PFSK-1 (cell line): ENCODE measurements at regions not wholly inside any gene's neighbourhood (a gene's known extent, or its start where the extent isn't known, plus 50 kb on each side); places are given as distances from the start of the nearest gene placed in this dataset.

Experiments
- FOXP2 ChIP-seq: optimal IDR thresholded peaks from 2 replicates; pipeline ENCODE3; 2011; ENCODE audit warnings: borderline replicate concordance, control low read depth, inconsistent platforms; ENCODE audit not compliant: insufficient read depth; ENCODE audit errors: extremely low read length, extremely low read depth
- POLR2AphosphoS5 ChIP-seq: IDR thresholded peaks from 2 replicates; pipeline ENCODE4 v1.6.1; 2012; ENCODE audit warnings: low read depth, mild to moderate bottlenecking, control low read depth, low read length, moderate library complexity
- REST ChIP-seq, 2 experiments: IDR thresholded peaks; 2 replicates each; pipeline versions ENCODE4 v1.6.1 to v1.8.0; 2011 to 2012; ENCODE audit warnings: low read depth in 2 of 2, low read length in 2 of 2, control low read depth in 1 of 2, inconsistent platforms in 1 of 2, mild to moderate bottlenecking in 1 of 2, moderate library complexity in 1 of 2; ENCODE audit not compliant: insufficient read depth in 1 of 2
- SIN3A ChIP-seq: IDR thresholded peaks from 2 replicates; pipeline ENCODE4 v1.6.1; 2012; ENCODE audit warnings: mild to moderate bottlenecking, low read length, moderate library complexity, borderline replicate concordance; ENCODE audit not compliant: insufficient read depth
- TAF1 ChIP-seq: IDR thresholded peaks from 2 replicates; pipeline ENCODE4 v1.6.1; 2012; ENCODE audit warnings: low read length, control low read depth, borderline replicate concordance; ENCODE audit not compliant: insufficient read depth

GRCh38 chr9:13651969-13652663, 372.6 kb upstream of the MPDZ start:
- no peak for TF ChIP-seq REST (IDR thresholded peaks at IDR 0.05; ENCODE audit: insufficient read depth in 1 of 2, low read depth in 2 of 2, low read length in 2 of 2)
- no peak for TF ChIP-seq SIN3A
- no peak for TF ChIP-seq FOXP2

DNA sequence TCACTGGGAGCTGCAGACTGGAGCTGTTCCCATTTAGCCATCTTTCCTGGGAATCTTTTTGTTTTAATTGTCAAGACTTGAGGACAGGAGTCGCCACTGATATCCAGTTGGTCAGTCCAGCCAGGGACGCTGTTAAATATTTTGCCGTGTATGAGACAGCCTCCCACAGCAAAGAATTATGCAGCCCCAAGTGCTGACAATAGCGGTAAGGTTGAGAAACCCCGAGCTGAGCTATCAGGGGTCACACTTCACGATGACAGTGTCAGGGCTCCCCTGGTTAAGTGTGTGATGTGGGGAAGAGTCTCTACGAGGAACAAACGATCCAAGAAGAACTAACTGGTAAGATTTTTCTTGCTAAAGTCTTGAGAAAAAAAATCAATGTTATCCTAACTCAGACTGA, 372.0 kb upstream of the MPDZ start:
- no peak for TF ChIP-seq SIN3A
- TF ChIP-seq TAF1 = no peak
- no peak for TF ChIP-seq REST (IDR thresholded peaks at IDR 0.05; ENCODE audit: insufficient read depth in 1 of 2, low read depth in 2 of 2, low read length in 2 of 2)
- TF ChIP-seq FOXP2 = no peak
- TF ChIP-seq POLR2AphosphoS5 = no peak

GRCh38 chr9:13648676-13649075, 369.2 kb upstream of the MPDZ start:
- TF ChIP-seq FOXP2 (no peak), TAF1 (no peak), POLR2AphosphoS5 (no peak), SIN3A (no peak), REST (IDR thresholded peaks at IDR 0.05; ENCODE audit: insufficient read depth in 1 of 2, low read depth in 2 of 2, low read length in 2 of 2) (no peak)

- TF ChIP-seq REST (IDR thresholded peaks at IDR 0.05; ENCODE audit: insufficient read depth in 1 of 2, low read depth in 2 of 2, low read length in 2 of 2) = no peak
- TF ChIP-seq POLR2AphosphoS5 = no peak
- no peak for TF ChIP-seq FOXP2
- TF ChIP-seq TAF1 = no peak
- no peak for TF ChIP-seq SIN3A
These were observed 368.6 kb upstream of the MPDZ start for GRCh38 chr9:13648068-13648467.
